ENCODE measurements at regions not wholly inside any gene's neighbourhood (a gene's known extent, or its start where the extent isn't known, plus 50 kb on each side); places are given as distances from the start of the nearest gene placed in this dataset.
A peak's percentile ranks its signal among the peaks of the same experiment; 100 is the strongest.
"Not testable (repeated sequence)": the region's sequence is repeated elsewhere in the genome, so short reads cannot be mapped to it uniquely, and the experiment has no call there.

- no peak for DNase-seq (ENCODE audit: low spot score)
Observed at GRCh38 chr4:128688846-128689437, 120.6 kb upstream of the JADE1 start.

- no peak for DNase-seq (ENCODE audit: low spot score)
Observed at GRCh38 chr4:128688033-128688721, 121.3 kb upstream of the JADE1 start.

- no peak for DNase-seq (ENCODE audit: low spot score)
Observed at GRCh38 chr4:128686810-128687209, 122.7 kb upstream of the JADE1 start.

- DNase-seq (ENCODE audit: low spot score) = no peak
Observed at GRCh38 chr4:128686032-128686465, 123.5 kb upstream of the JADE1 start.

- DNase-seq (ENCODE audit: low spot score) = no peak
Observed at GRCh38 chr4:128684016-128684415, 125.5 kb upstream of the JADE1 start.

GRCh38 chr4:128682942-128683666, 126.4 kb upstream of the JADE1 start:
- no peak for DNase-seq (ENCODE audit: low spot score)

- no peak for DNase-seq (ENCODE audit: low spot score)
Observed at GRCh38 chr4:128676095-128676494, 133.4 kb upstream of the JADE1 start.

- DNase-seq (ENCODE audit: low spot score) = no peak
Observed at GRCh38 chr4:128675083-128675482, 134.4 kb upstream of the JADE1 start.

- not testable (repeated sequence) for DNase-seq (ENCODE audit: low spot score)
Observed at GRCh38 chr4:128673159-128673558, 136.3 kb upstream of the JADE1 start.

- not testable (repeated sequence) for DNase-seq (ENCODE audit: low spot score)
Observed at GRCh38 chr4:128672596-128672995, 136.9 kb upstream of the JADE1 start.

- DNase-seq (ENCODE audit: low spot score) = no peak
Observed at GRCh38 chr4:128670513-128670912, 139.0 kb upstream of the JADE1 start.

GRCh38 chr4:128668566-128668965, 140.9 kb upstream of the JADE1 start:
- DNase-seq (ENCODE audit: low spot score) = no peak

- DNase-seq (ENCODE audit: low spot score) = no peak
Observed at GRCh38 chr4:128665514-128665913, 144.0 kb upstream of the JADE1 start.

GRCh38 chr4:128663325-128663724, 146.2 kb upstream of the JADE1 start:
- DNase-seq (ENCODE audit: low spot score) = no peak

GRCh38 chr4:128661479-128661878, 148.0 kb upstream of the JADE1 start:
- DNase-seq (ENCODE audit: low spot score) = no peak

- no peak for DNase-seq (ENCODE audit: low spot score)
Observed at GRCh38 chr4:128660361-128661215, 148.9 kb upstream of the JADE1 start.

- DNase-seq (ENCODE audit: low spot score) = no peak
Observed at GRCh38 chr4:128658214-128658631, 151.3 kb upstream of the JADE1 start.

GRCh38 chr4:128657638-128658037, 151.9 kb upstream of the JADE1 start:
- DNase-seq (ENCODE audit: low spot score) = no peak

GRCh38 chr4:128654465-128654864, 155.0 kb upstream of the JADE1 start:
- DNase-seq (ENCODE audit: low spot score) = no peak

- no peak for DNase-seq (ENCODE audit: low spot score)
Observed at GRCh38 chr4:128653527-128654444, 155.7 kb upstream of the JADE1 start.

GRCh38 chr4:128649575-128650205, 159.8 kb upstream of the JADE1 start:
- DNase-seq (ENCODE audit: low spot score) = peak; percentile 48
